WTC11 (cell line): ENCODE measurements at regions not wholly inside any gene's neighbourhood (a gene's known extent, or its start where the extent isn't known, plus 50 kb on each side); places are given as distances from the start of the nearest gene placed in this dataset.

Experiments
- ATAC-seq: fragments of 200-7000 bp; cut with Tn5 transposase; 2 replicates; pipeline ENCODE4 v1.10.0; 2021; ENCODE audit warnings: mild to moderate bottlenecking, moderate library complexity
- CTCF ChIA-PET: fragments of 300-600 bp; sonication (Branson Sonifier 250); formaldehyde crosslinking; loops from one replicate; lab custom pipeline; 2021; ENCODE audit warnings: antibody characterized with exemption; lab: Charles Lee
- POLR2A ChIA-PET: fragments of 350-600 bp; sonication (Branson Sonifier 250); formaldehyde crosslinking; loops from one replicate; lab custom pipeline; 2021; ENCODE audit warnings: antibody characterized with exemption; lab: Charles Lee
- DNase-seq: peaks from one replicate; pipeline ENCODE4 v3.0.0; 2021; ENCODE audit warnings: low spot score
- H3K27ac Mint-ChIP-seq: 2 replicates; pipeline ENCODE4 v1.8.0; 2021; ENCODE audit warnings: mixed read lengths
- H3K27me3 Mint-ChIP-seq: 2 replicates; pipeline ENCODE4 v1.8.0; 2021; ENCODE audit warnings: low read depth, mild to moderate bottlenecking, moderate library complexity, mixed read lengths
- H3K36me3 Mint-ChIP-seq: 2 replicates; pipeline ENCODE4 v1.8.0; 2021; ENCODE audit warnings: mixed read lengths
- H3K4me1 Mint-ChIP-seq: 2 replicates; pipeline ENCODE4 v1.8.0; 2022; ENCODE audit warnings: mixed read lengths
- H3K4me3 Mint-ChIP-seq: 2 replicates; pipeline ENCODE4 v1.8.0; 2021; ENCODE audit warnings: mild to moderate bottlenecking, moderate library complexity, mixed read lengths
- H3K9me3 Mint-ChIP-seq: 2 replicates; pipeline ENCODE4 v1.8.0; 2021; ENCODE audit warnings: mixed read lengths
- ARID4B ChIP-seq: sonication (generic); formaldehyde crosslinking; IDR thresholded peaks from 2 replicates; pipeline ENCODE4 v1.8.0; 2023; ENCODE audit warnings: missing genetic modification reagents, mild to moderate bottlenecking, borderline replicate concordance
- CDX4 ChIP-seq: fragments of 250-450 bp; sonication (Bioruptor Pico); IDR thresholded peaks from 2 replicates; pipeline ENCODE4 v1.9.0; 2021; ENCODE audit warnings: moderate library complexity, mild to moderate bottlenecking, inconsistent platforms, borderline replicate concordance
- E2F1 ChIP-seq: sonication (generic); formaldehyde crosslinking; IDR thresholded peaks from 2 replicates; pipeline ENCODE4 v1.8.0; 2022; ENCODE audit warnings: mild to moderate bottlenecking, missing genetic modification reagents
- ELF4 ChIP-seq: sonication (generic); formaldehyde crosslinking; IDR thresholded peaks from 2 replicates; pipeline ENCODE4 v1.8.1; 2022; ENCODE audit warnings: low read depth, mild to moderate bottlenecking, moderate library complexity, missing genetic modification reagents
- EMX1 ChIP-seq: fragments of 250-450 bp; sonication (Bioruptor Pico); IDR thresholded peaks from 2 replicates; pipeline ENCODE4 v1.8.0; 2021; ENCODE audit warnings: mild to moderate bottlenecking
- ETV6 ChIP-seq: sonication (generic); formaldehyde crosslinking; IDR thresholded peaks from 2 replicates; pipeline ENCODE4 v1.8.1; 2022; ENCODE audit warnings: mild to moderate bottlenecking, missing genetic modification reagents
- FOXP4 ChIP-seq: sonication (generic); formaldehyde crosslinking; IDR thresholded peaks from 2 replicates; pipeline ENCODE4 v1.8.0; 2022; ENCODE audit warnings: mild to moderate bottlenecking, missing genetic modification reagents
- HMGA2 ChIP-seq: fragments of 250-450 bp; sonication (Bioruptor Pico); IDR thresholded peaks from 2 replicates; pipeline ENCODE4 v1.4.0; 2021; ENCODE audit warnings: mild to moderate bottlenecking, moderate library complexity
- IRF2 ChIP-seq: sonication (generic); formaldehyde crosslinking; IDR thresholded peaks from 2 replicates; pipeline ENCODE4 v1.8.0; 2022; ENCODE audit warnings: low read depth, missing genetic modification reagents, borderline replicate concordance
- JUN ChIP-seq: sonication (generic); formaldehyde crosslinking; IDR thresholded peaks from 2 replicates; pipeline ENCODE4 v1.8.0; 2023; ENCODE audit warnings: mild to moderate bottlenecking, missing genetic modification reagents
- KAT7 ChIP-seq: sonication (generic); formaldehyde crosslinking; IDR thresholded peaks from 2 replicates; pipeline ENCODE4 v1.8.1; 2023; ENCODE audit warnings: missing genetic modification reagents, mild to moderate bottlenecking, borderline replicate concordance
- NR2C2 ChIP-seq: sonication (generic); formaldehyde crosslinking; IDR thresholded peaks from 2 replicates; pipeline ENCODE4 v1.8.0; 2022; ENCODE audit warnings: mild to moderate bottlenecking, missing genetic modification reagents
- USF2 ChIP-seq: sonication (generic); formaldehyde crosslinking; IDR thresholded peaks from 2 replicates; pipeline ENCODE4 v1.8.1; 2023; ENCODE audit warnings: mild to moderate bottlenecking, missing genetic modification reagents, moderate library complexity
- ZNF263 ChIP-seq: sonication (generic); formaldehyde crosslinking; IDR thresholded peaks from 2 replicates; pipeline ENCODE4 v1.8.1; 2022; ENCODE audit warnings: low read depth, mild to moderate bottlenecking, moderate library complexity, missing genetic modification reagents

GRCh38 chr6:122005661-122006060, 393.8 kb upstream of the HSF2 start:
- H3K27me3 Mint-ChIP-seq, result no peaks in the 10 kb centered on the region
- ChIA-PET CTCF (no interaction called here), POLR2A (no interaction called here)
- H3K4me1 Mint-ChIP-seq, result peaks cover 52% of the 10 kb centered on the region
- TF ChIP-seq ETV6 (no peak), EMX1 (CRISPR knock-in tag) (no peak), IRF2 (no peak), ELF4 (CRISPR knock-in tag) (no peak)
- H3K27ac Mint-ChIP-seq, result no peak overlapping the region
- ATAC-seq, result no peak
- no peak for DNase-seq
- no peak overlapping the region for H3K4me3 Mint-ChIP-seq
- peaks cover 12% of the 10 kb centered on the region for H3K9me3 Mint-ChIP-seq
- H3K36me3 Mint-ChIP-seq, result 0 out of 2 replicates have a peak, but pooled peaks cover 4% of the 10 kb centered on the region

- POLR2A ChIA-PET, result no interaction called here
- Mint-ChIP-seq H3K4me3 (peak overlapping the region; percentile 20; the same call in 1 of the 2 replicates), H3K9me3 (peaks cover 12% of the 10 kb centered on the region)
- TF ChIP-seq E2F1 (CRISPR knock-in tag) (no peak), FOXP4 (CRISPR knock-in tag) (no peak), KAT7 (no peak), HMGA2 (CRISPR knock-in tag) (no peak), JUN (CRISPR knock-in tag) (no peak), CDX4 (no peak), ARID4B (CRISPR knock-in tag) (no peak), ZNF263 (no peak)
- TF ChIP-seq, all 79 proteins: peak for 0
- Mint-ChIP-seq H3K36me3 (0 out of 2 replicates have a peak, but pooled peaks cover 4% of the 10 kb centered on the region), H3K27ac (peak overlapping the region; percentile 92), H3K4me1 (peaks cover 41% of the 10 kb centered on the region), H3K27me3 (no peaks in the 10 kb centered on the region)
- DNase-seq (no peak), ATAC-seq (peak; percentile 70)
- CTCF ChIA-PET, result interaction anchor here (1.5 kb wide), 1 partner anchor 157 kb away, joined by 9 read pairs; no protein-coding TSS in a partner anchor
Measured at GRCh38 chr6:122007339-122007738, 392.1 kb upstream of the HSF2 start.

- Mint-ChIP-seq H3K4me1 (peaks cover 40% of the 10 kb centered on the region), H3K27ac (peak overlapping the region; percentile 21; the same call in 1 of the 2 replicates), H3K36me3 (0 out of 2 replicates have a peak, but pooled peaks cover 4% of the 10 kb centered on the region), H3K9me3 (peaks cover 6% of the 10 kb centered on the region), H3K4me3 (no peak overlapping the region), H3K27me3 (no peaks in the 10 kb centered on the region)
- DNase-seq, result no peak
- ChIA-PET CTCF (interaction anchor here (0.9 to 1.5 kb wide), 2 partner anchors 11 to 158 kb away, joined by 3 to 9 read pairs; no protein-coding TSS in a partner anchor), POLR2A (no interaction called here)
- peak; percentile 35; the same call in 1 of the 2 replicates for TF ChIP-seq USF2 (CRISPR knock-in tag)
- no peak for TF ChIP-seq NR2C2 (CRISPR knock-in tag)
- ATAC-seq, result peak; percentile 33
Measured at GRCh38 chr6:122008101-122008999, 391.1 kb upstream of the HSF2 start.
